ENCODE measurements at regions not wholly inside any gene's neighbourhood (a gene's known extent, or its start where the extent isn't known, plus 50 kb on each side); places are given as distances from the start of the nearest gene placed in this dataset.

DNA sequence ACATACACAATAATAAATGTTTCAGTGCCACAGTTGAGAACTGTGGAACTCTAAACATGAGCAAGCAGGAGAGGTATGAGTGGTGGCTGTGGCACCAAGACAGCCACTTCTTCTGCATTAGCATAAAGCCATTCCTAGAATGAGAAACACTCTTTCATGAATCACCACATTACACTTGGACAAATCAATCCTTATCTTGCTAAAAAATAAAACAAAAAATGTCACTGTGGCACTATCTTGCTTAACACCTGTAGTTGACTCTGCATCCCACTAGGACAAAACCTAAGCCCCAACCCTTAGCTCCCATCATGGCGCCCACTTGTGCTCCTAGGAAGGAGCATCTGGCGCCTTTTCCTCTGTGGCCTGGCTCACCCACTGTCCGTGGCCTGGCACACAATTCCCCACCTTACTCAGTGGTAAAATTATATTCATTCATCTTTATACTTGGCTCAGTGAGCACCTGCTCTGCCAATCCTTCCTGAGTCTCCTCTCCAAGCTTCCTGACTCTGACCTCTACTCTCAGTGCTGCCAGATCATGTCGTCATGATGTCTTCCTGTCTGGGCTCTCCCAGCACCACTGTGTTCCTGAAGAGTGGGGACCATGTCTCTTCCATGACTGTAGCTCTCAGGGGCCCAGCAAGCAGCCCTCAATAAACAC lies 272.9 kb downstream of the LNPK start:
- TF ChIP-seq, protein P1, sequence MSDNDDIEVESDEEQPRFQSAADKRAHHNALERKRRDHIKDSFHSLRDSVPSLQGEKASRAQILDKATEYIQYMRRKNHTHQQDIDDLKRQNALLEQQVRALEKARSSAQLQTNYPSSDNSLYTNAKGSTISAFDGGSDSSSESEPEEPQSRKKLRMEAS (IDR thresholded peaks at IDR 0.05; ENCODE audit: insufficient read depth, insufficient read length): no peak
- H2AFZ ChIP-seq (ENCODE audit: low read depth, low read length): no peak overlapping the region
- no peaks in the 10 kb centered on the region for H3K79me2 ChIP-seq (ENCODE audit: control insufficient read depth, insufficient read depth, low read length)
- FAIRE-seq (no peak), DNase-seq (ENCODE audit: low read depth, low spot score) (no peak)
- H3K4me3 ChIP-seq (replicated peaks in 1 of 3; ENCODE audit: insufficient read depth in 1 of 3, low read depth in 1 of 3, low read length in 3 of 3): no peak overlapping the region
- ChIA-PET POLR2A (no interaction called here), CTCF (no interaction called here)
- no peak overlapping the region for H3K4me2 ChIP-seq (ENCODE audit: insufficient read depth, low read length)
- no peak overlapping the region for H3K27ac ChIP-seq (ENCODE audit: insufficient read depth, low read depth, low read length)
- intact Hi-C loops (cut with micrococcal nuclease) (no loop called here), dilution Hi-C loops (cut with MboI; ENCODE audit: extremely low pct_ligation_motif_present, low sequenced_read_pairs) (no loop called here)
- H4K20me1 ChIP-seq (replicated peaks; ENCODE audit: control insufficient read depth, extremely low read depth, insufficient read depth, low read length): no peaks in the 10 kb centered on the region
- no peaks in the 10 kb centered on the region for H3K9me3 ChIP-seq (replicated peaks; ENCODE audit: control insufficient read depth, insufficient read depth, low read length)
- H3K27me3 ChIP-seq (ENCODE audit: control insufficient read depth in 2 of 2, insufficient read depth in 2 of 2, low read length in 2 of 2): no peaks in the 10 kb centered on the region
- H3K9ac ChIP-seq (replicated peaks; ENCODE audit: extremely low read depth, insufficient read depth, low read length): no peak overlapping the region
- BruUV-seq (replicated peaks): no TSS peak
- H3K4me1 ChIP-seq (ENCODE audit: control insufficient read depth, extremely low read depth, insufficient read depth, low read length): no peaks in the 10 kb centered on the region
- no peaks in the 10 kb centered on the region for H3K9me1 ChIP-seq (replicated peaks; ENCODE audit: control insufficient read depth, extremely low read depth, insufficient read depth, low read length)
- H3K36me3 ChIP-seq (ENCODE audit: control insufficient read depth in 2 of 2, extremely low read depth in 1 of 2, insufficient read depth in 2 of 2, low read length in 2 of 2): no peaks in the 10 kb centered on the region

DNA sequence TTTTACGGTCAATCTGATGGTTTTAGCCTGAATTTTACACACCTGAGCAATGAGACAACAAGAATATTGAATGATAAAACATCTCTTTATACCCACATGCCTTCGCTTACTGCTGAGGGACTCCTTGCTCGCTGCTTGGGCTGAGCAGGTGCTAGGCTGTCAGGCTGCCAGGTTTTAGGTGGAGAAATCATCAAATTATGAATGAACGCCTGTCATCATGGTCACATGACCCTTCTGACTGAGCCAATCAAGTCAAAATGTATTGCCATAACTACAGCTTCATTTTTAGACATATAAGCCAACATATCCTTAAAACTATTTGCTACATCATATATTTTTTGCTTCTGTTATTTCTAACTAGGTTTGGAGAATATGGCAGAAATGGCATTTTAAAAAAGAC lies 274.0 kb downstream of the LNPK start:
- H3K79me2 ChIP-seq (ENCODE audit: control insufficient read depth, insufficient read depth, low read length): no peaks in the 10 kb centered on the region
- no peak overlapping the region for H3K4me2 ChIP-seq (ENCODE audit: insufficient read depth, low read length)
- TF ChIP-seq FOS (IDR thresholded peaks at IDR 0.05; ENCODE audit: borderline replicate concordance, insufficient read depth, low read length) (no peak), POLR2A (IDR thresholded peaks at IDR 0.05; ENCODE audit: low read depth, low read length) (no peak), GATA2 (IDR thresholded peaks at IDR 0.05; ENCODE audit: insufficient read depth, insufficient read length, low read depth, low read length) (no peak), JUN (IDR thresholded peaks at IDR 0.05; ENCODE audit: borderline replicate concordance, insufficient read depth, insufficient read length, low read depth) (no peak), EZH2 (IDR thresholded peaks at IDR 0.05; ENCODE audit: borderline replicate concordance, low read depth, low read length, severe bottlenecking) (no peak), MYC (IDR thresholded peaks at IDR 0.05; ENCODE audit: low read depth, low read length) (no peak), POLR2AphosphoS5 (IDR thresholded peaks at IDR 0.05; ENCODE audit: insufficient read depth, low read depth, low read length) (no peak)
- TF ChIP-seq, protein P2, sequence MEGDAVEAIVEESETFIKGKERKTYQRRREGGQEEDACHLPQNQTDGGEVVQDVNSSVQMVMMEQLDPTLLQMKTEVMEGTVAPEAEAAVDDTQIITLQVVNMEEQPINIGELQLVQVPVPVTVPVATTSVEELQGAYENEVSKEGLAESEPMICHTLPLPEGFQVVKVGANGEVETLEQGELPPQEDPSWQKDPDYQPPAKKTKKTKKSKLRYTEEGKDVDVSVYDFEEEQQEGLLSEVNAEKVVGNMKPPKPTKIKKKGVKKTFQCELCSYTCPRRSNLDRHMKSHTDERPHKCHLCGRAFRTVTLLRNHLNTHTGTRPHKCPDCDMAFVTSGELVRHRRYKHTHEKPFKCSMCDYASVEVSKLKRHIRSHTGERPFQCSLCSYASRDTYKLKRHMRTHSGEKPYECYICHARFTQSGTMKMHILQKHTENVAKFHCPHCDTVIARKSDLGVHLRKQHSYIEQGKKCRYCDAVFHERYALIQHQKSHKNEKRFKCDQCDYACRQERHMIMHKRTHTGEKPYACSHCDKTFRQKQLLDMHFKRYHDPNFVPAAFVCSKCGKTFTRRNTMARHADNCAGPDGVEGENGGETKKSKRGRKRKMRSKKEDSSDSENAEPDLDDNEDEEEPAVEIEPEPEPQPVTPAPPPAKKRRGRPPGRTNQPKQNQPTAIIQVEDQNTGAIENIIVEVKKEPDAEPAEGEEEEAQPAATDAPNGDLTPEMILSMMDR (IDR thresholded peaks at IDR 0.05; ENCODE audit: extremely low read depth in 1 of 2, insufficient read depth in 1 of 2, low read depth in 1 of 2, low read length in 2 of 2): no peak
- TF ChIP-seq, protein P1 (IDR thresholded peaks at IDR 0.05; ENCODE audit: insufficient read depth, insufficient read length): no peak
- no peaks in the 10 kb centered on the region for H4K20me1 ChIP-seq (replicated peaks; ENCODE audit: control insufficient read depth, extremely low read depth, insufficient read depth, low read length)
- H3K4me1 ChIP-seq (ENCODE audit: control insufficient read depth, extremely low read depth, insufficient read depth, low read length): no peaks in the 10 kb centered on the region
- intact Hi-C loops (cut with micrococcal nuclease): no loop called here
- dilution Hi-C loops (cut with MboI; ENCODE audit: extremely low pct_ligation_motif_present, low sequenced_read_pairs): no loop called here
- no peaks in the 10 kb centered on the region for H3K36me3 ChIP-seq (ENCODE audit: control insufficient read depth in 2 of 2, extremely low read depth in 1 of 2, insufficient read depth in 2 of 2, low read length in 2 of 2)
- POLR2A ChIA-PET: no interaction called here
- H3K27me3 ChIP-seq (ENCODE audit: control insufficient read depth in 2 of 2, insufficient read depth in 2 of 2, low read length in 2 of 2): no peaks in the 10 kb centered on the region
- DNase-seq (ENCODE audit: low read depth, low spot score): no peak
- H3K9me3 ChIP-seq (replicated peaks; ENCODE audit: control insufficient read depth, insufficient read depth, low read length): no peaks in the 10 kb centered on the region
- no peaks in the 10 kb centered on the region for H3K9me1 ChIP-seq (replicated peaks; ENCODE audit: control insufficient read depth, extremely low read depth, insufficient read depth, low read length)
- no peak overlapping the region for H3K4me3 ChIP-seq (replicated peaks in 1 of 3; ENCODE audit: insufficient read depth in 1 of 3, low read depth in 1 of 3, low read length in 3 of 3)
- BruUV-seq (replicated peaks): no TSS peak
- CTCF ChIA-PET: no interaction called here
- H2AFZ ChIP-seq (ENCODE audit: low read depth, low read length): no peak overlapping the region
- no peak overlapping the region for H3K27ac ChIP-seq (ENCODE audit: insufficient read depth, low read depth, low read length)
- H3K9ac ChIP-seq (replicated peaks; ENCODE audit: extremely low read depth, insufficient read depth, low read length): no peak overlapping the region
- no peak for FAIRE-seq

Measured in endothelial cell of umbilical vein (primary cell).